HG03060 (cell line): ENCODE measurements at regions not wholly inside any gene's neighbourhood (a gene's known extent, or its start where the extent isn't known, plus 50 kb on each side); places are given as distances from the start of the nearest gene placed in this dataset.
"Not testable (repeated sequence)": the region's sequence is repeated elsewhere in the genome, so short reads cannot be mapped to it uniquely, and the experiment has no call there.

Source experiments
- ATAC-seq: cut with Tn5 transposase; IDR thresholded peaks from one replicate; pipeline ENCODE4 v1.9.1; 2021; ENCODE audit warnings: low read depth, moderate number of reproducible peaks; ENCODE audit not compliant: unreplicated experiment

DNA sequence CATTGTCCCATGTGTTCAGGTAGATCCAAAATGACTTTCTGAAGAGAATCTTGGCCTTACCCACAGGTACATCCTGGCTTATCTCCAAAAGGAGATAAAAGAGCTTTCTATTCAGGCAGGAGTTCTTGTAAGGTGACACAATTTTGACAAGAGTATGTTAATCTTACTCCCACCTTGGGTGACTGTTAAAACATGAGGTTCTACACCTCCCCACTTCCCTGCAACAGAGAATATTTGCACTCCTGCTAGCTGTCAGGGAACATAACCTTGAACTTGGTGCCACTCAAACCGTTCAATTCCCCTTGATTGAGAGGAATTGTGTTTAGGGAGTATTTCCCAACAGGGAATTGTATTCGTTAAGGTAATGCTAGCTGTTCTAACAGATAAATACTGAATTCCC lies 372.5 kb upstream of the KLHL29 start:
- ATAC-seq: no peak

DNA sequence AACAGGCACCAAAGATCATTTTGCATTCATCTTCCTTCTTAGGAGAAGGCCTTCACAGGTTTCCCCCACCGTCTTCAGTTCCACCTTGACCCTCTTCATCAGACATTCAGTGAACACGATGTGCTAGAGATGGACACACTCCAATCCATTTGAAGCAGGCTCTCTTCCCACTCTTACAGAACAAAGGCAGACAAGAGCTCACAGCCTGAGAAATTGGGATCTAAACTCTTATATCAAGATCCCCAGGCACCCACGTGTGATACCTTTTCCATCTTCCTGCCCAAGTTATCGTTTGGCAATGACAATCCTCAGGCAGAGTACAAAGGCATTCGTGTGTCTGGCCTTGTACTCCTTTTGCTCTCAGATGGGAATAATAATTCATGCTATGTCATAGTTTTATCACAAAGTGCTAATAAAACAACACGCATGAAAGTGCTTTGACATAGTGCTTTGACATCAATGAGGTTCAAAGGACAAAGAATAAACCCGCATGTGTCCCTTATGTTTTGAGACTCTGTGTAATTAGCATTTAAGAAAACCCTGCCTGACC lies 369.3 kb upstream of the KLHL29 start:
- ATAC-seq: no peak

DNA sequence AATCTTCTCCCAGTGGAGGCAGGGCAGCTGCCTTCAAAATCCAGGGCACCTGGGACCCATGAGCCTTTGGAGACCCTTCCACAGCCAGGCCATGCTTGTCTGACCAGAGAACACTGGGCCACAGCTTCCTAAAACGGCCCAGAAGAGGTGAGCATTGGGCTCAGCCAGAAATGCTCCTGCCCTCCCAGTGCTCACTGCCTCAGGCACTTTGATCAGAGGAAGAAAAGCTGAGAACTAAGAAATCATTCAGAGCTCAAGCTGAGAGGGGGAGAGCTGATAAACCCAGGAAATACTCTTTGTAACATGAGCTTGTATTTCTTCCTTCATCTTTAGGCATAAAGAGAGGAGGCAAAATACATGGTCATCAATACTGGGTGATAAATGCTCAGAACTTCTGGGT lies 365.5 kb upstream of the KLHL29 start:
- ATAC-seq: no peak

DNA sequence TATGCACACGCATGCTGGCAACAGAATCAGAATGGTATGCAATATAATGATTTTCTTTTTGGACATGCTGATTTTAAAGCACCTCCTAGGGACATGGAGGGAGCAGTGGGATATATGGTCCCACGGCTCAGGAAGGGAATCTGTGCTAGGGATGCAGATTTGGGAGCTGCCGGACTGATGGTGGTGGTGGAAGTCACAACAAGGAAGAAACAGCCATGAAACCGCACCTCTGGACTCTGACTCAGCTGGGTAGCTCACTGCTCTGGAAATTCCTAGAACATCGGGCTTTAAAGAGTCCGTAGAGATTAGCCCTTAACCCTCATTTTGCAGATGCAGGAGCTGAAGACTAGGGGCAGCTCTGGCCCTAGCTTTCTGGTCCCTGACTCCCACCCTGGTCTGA lies 364.3 kb upstream of the KLHL29 start:
- no peak for ATAC-seq

DNA sequence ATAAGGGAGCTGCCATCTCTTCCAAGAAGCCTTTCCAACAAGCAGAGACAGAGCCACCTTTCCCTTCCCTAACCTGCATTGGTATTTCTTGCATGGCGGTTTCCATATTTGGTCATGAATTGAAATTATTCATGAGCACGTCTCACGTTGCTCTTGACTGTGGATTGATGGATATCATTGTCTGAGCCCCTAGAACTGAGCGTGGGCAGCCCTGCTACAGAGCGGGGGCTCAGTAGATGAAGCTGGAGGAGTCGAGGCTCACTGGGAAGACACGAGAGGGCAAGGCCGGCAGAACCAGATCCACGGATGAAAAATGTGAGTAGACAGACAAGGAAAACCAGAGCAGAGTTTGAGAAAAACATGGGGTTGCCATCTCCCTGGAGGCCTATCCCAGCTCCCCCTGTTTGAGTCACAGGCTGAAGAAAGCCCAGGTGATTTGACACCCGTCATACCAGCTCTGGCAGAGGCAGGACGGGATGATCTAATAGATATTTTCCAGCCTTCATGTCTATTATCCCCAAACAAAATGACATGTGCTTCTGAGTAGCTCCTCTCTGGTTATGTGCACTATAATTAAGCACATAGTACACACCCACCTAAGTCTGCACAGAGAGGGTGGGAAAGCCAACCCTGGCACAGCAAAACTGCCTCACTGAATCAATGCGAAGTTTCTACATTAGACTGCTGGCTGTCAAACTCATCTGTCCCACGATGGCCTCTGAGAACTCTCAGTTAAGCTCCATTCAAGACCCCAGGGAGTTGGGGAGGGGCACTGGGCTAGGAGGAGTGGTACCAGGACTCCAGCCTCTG lies 363.5 kb upstream of the KLHL29 start:
- no peak for ATAC-seq

DNA sequence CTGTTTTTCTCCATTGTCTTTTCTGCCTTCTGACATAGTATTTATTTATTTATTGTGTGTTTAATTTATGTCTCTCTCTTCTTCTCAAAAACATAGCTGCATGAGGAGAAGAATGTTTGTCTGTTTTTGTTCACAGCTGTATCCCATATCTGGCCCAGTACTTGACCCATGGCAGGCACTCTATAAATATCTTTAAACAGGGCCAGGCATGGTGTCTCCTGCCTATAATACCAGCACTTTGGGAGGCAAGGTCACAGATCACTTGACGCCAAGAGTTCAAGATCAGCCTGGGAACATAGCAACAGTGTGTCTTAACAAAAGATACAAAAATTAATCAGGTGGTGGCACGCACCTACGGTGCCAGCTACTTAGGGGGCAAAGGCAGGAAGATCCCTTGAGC lies 361.3 kb upstream of the KLHL29 start:
- no peak for ATAC-seq

DNA sequence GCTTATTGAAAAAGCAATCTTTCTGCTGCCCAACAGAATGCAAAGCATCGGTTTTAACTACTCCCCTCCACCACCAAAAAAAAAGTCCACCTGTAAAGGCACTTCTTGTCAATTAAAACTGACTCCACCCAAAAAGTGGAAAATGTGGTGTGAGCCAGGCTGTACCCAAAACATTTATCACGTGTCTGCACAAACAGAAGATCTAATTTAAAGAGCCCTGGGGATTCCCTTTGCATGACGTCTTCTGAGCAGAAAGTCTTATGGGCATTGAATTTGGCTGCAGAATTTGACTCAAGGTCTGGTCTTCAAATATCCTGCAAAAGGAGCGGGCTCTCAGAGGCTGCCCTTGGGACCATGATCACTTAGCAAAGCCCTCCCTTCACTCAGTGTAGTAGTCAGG lies 358.3 kb upstream of the KLHL29 start:
- ATAC-seq: no peak

DNA sequence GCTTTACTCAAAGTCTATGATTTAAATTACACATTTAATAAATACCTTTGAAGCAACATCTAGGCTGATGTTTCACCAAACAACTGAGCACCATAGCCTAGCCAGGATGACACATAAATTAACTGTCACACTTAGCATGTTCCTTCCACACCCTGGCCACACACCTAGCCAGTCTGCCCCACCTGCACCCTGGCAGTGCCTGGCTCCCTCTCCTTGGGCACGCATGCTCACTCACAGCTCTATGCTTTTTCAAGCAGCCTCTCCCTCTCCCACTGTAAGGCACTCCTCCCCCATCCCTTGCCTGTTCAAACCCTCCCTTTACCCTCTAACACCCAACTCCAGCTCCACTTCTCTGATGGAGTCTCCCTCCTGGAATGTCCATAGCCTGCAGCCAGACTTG lies 357.6 kb upstream of the KLHL29 start:
- ATAC-seq: no peak

DNA sequence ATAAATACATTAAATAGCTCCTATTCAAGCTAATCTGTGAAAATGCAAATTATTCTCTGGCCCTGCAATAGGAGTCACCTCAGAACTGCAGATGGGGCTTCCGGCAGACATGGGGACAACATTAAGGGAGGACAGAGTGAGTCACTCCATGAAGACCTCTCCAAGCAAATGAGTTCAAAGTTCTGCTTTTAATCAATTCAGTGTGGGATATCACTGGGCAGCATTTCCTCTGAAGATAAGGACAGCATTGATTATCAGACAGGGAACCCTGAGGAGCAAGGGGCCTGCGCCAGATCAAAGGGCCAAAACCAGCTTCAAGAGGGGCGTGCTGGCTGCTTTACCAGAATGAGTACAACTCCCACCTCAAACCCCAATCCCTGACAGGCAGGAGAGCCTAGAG lies 356.9 kb upstream of the KLHL29 start:
- ATAC-seq: no peak

DNA sequence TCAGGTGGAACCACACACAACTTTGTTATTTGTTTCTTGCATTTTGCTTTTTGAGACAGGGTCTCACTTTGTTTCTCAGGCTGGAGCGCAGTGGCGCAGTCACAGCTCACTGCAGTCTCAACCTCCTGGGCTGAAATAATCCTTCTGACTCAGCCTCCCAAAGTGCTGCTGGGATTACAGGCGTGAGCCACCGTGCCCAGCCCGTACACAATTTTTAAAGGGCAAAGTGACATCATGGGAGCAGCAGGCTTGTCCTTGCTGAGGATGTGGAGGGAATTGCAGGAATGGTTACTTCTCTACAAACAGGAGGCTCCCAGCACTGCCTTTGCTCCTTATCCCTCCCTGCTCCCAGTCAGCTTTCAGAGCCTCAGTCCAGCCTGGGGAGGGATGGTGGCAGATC lies 355.9 kb upstream of the KLHL29 start:
- ATAC-seq: no peak

DNA sequence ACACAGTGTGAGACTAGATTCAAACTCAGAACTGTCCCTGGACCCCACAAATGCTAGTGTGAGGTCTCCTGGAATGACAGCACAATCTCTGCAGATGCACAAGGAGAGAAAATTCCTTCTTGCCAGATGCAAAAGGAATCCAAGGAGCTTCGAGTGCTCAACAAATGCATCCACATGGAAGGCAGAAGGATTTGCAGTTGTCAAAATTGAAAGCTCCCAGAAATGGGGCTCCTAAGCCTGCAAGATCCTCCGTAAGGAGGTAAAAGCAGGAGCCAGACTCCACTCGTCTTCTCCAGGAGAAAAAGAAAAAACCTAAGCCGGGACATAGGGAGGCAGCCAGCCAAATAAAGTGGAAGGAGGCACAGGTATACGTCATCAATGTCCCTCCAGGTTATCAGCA lies 355.0 kb upstream of the KLHL29 start:
- no peak for ATAC-seq

DNA sequence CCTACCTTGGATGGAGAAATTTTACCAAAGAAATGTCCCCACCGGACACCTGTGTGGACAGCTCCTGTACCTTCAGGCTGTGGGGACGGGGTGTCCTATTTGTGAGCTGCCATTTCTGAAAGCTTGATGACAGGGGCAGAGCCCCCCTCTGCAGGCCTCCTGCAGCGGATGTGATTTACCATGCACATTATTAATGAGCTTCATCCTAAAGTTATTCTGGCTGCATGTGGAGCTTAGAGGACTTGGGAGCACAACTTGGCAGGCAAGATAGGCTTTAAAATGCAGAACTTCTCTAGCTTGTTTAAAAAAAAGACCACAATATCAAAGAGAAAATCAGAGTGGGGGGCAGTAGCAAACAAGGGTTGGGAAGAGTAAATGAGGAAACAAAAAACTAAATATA lies 350.0 kb upstream of the KLHL29 start:
- no peak for ATAC-seq

DNA sequence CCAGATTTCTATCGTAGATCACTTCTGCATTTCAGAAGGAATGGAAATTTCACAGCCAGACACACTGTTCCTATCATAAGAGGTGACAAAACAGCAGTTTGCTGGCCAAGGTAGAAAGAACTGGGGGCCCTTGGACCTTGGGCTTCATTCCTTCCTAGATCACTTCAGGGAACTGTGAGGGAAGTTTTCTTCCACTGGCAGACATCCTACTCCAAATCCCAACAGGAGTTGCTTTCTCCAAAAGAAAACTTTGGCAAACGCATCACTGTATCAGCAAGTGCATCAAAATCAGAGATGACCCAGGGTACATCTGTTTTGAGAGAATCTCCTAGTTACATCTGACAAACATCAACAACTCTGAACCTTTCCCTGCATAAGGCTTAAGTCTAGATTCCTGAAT lies 348.4 kb upstream of the KLHL29 start:
- ATAC-seq: no peak

DNA sequence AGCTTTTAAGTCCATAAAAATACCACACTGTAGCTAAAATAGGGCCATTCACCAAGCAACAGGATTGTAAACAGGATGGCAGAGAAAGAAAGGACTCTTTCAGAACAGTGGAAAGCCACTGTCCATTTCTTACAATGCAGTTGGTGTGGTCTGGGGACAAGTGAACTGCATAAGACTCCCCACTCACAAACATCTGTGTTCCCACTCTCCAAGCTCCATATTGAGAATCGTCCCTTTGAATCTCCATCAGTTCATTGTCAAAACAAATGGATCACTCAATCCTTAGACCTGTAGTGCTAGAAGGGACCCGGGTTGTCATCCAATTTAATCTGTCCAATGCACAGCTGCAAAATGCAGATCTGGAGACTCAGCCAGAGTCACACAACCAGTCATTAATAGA lies 347.4 kb upstream of the KLHL29 start:
- no peak for ATAC-seq

DNA sequence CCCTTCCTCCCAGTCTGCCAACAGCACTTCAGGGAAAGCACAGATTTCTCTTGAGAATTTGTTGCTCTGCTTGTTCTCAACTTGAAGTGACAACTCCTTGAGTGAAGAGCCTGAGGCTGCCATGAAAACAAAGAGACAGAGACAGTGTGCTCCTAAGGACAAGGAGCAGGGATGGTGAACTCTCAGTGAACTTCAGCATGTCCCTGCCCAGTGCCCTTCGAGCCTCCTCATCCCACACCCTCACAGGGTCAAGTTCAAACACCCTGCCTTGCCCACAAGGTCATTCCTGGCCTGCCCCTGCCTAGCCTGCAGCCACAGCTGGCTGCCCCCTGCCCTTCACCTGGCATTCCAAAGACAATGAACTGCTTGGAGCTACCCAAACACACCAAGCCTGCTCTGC lies 343.5 kb upstream of the KLHL29 start:
- no peak for ATAC-seq

DNA sequence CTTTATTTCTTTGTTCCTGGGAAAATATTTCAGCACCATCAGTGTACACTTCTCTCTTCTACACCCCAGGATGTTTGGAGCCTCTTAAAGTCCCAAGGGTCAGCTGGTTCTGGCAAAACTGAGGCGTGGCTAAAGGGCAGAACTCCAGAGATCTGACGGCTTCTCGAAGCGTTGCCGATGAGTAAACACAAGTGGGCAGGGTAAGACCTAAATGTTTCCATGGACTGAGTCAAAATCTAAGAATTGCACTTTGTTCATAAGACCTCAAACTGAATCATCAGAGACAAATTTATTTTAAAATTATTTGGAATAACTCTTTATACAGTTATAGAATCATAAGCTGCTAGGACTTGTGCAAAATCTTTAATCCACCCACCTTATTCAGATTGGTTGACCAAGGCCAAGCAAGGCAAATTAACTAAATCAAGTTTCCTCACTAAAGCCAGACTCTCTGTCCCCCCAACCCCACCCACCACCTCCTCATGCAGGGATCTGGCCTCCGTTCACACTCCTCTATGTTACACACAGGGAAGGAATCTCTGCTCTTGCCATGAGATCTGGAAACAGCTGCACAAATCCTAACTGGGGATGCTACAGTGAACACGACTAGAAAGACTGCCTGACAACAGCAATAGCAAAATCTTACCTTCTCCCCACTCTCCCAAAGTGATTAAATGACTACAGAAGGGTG lies 342.6 kb upstream of the KLHL29 start:
- no peak for ATAC-seq

DNA sequence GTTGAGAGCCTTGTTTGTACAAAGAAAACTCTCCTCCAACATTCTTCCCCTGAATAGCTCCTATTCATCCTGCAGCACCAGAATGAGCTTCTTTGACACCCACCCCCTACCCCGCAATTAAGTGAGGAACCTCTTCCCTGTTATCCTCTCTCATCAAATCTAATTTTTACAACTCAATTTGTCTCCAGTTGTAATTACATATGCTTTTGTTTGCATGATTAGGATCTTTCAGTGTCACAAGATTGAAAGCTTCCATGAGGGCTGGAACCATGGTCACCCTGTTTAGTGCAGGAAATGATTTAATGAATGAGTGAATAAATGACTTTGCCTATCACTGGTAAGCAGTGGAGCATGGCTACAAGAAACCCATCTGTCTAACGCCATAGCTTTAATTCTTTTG lies 334.6 kb upstream of the KLHL29 start:
- no peak for ATAC-seq

DNA sequence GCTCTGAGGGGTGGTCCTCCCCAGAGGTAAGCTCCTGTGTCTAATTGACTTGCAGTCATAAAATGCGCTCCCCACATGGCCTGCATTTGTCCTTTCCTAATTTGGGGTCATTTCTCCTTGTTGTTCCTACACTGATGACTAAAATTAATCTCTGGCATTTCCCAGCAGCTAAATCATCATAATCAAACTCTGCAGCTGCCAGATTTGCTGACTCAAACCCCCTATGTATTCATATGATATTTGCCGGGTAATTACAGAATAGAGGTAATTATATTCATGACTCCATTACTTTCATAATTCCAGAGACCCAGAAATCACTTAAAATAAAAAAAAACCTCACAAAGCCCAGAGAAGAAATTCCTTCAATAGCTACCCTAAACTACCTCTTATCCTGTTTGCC lies 331.4 kb upstream of the KLHL29 start:
- no peak for ATAC-seq

DNA sequence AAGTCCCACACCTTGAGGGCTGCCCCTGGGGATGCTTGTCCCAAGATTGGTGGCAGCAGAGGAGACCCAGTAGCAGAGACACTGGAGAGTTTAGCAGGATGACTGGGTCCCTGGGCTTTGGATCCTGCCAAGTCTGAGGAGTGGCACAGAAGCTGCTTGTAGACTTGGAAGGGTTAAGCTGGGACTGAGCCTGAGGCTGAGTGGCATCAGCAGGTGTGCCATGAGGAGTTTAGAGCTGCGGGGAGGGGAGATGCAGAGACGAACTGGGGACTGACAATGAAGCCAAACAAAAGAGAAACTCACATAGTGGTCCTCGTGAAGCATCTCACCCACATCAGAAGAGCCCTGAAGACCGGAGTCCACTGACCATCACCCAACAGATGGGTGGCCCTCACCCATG lies 329.7 kb upstream of the KLHL29 start:
- no peak for ATAC-seq

DNA sequence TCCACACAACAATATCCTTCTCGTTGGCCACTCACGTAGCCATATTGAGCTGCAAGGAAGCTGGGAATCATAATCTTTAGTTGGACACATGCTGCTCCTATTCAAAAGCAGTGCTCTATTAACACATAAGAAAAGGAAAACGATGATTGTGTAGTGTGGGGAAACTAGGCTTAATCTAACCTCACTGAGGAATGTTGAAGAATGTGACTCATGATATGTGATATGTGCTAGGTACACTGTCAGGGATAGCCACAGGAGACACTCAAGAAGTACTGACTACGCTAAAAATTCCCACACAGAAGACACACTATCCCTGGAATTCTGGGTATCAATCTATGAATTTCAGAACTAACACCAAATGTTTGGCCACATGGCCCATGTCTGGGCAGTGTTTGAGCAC lies 328.1 kb upstream of the KLHL29 start:
- not testable (repeated sequence) for ATAC-seq

DNA sequence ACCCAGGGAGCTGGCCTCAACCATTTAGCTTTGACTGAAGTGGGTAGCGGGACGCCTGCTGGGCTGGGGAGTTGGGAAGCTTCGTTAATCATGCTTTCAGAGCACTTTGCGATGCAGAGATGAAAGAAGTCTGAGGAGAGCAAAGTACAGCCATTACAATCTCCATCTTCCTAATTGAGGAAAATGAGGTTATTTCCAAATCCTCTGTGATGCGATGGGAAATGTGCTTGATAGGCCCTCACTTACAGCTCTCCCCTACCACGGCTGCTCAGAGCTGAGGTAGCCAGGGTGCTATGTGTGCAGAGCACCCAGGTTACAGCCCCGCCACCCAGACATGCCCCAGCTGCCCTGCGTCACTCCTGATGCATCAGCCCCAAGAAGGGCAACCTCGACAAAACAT lies 326.5 kb upstream of the KLHL29 start:
- no peak for ATAC-seq

DNA sequence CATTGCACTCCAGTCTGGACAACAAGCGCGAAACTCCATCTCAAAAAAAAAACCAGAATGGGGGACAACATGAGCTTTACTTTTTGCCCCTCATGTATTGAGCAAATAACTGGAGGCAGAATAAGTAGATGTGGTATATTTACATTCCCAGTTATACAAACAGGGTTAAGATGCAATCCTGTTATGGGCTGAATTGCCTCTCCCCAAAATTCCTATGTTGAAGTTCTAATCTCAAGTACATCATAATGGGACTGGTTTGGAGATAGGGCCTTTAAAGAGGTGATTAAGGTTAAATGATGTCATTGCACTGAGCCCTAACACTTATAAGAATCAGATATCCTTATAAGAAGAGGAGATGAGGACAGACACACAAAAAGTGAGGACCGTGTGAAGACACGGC lies 319.8 kb upstream of the KLHL29 start:
- no peak for ATAC-seq
